AG04449 (cell line): ENCODE measurements at regions not wholly inside any gene's neighbourhood (a gene's known extent, or its start where the extent isn't known, plus 50 kb on each side); places are given as distances from the start of the nearest gene placed in this dataset.
A peak's percentile ranks its signal among the peaks of the same experiment; 100 is the strongest.

ENCODE experiments used
- CTCF ChIA-PET: fragments of 350-600 bp; formaldehyde crosslinking; extraction: SDS; loops from one replicate; lab custom pipeline; 2021; ENCODE audit warnings: antibody characterized with exemption; lab: Yijun Ruan, JAX
- POLR2A ChIA-PET: fragments of 400-600, 350-600 bp; formaldehyde crosslinking; extraction: SDS; loops from one replicate; lab custom pipeline; 2020; ENCODE audit warnings: antibody characterized with exemption, inconsistent platforms; lab: Yijun Ruan, JAX
- DNase-seq: peaks from one replicate; pipeline ENCODE4 v3.0.0-alpha.2; 2010; ENCODE audit warnings: low read depth, low spot score
- H3K4me3 ChIP-seq: 2 replicates; pipeline ENCODE4 v1.5.1; 2011; ENCODE audit warnings: low read depth, mild to moderate bottlenecking, control low read depth, low read length
- TF ChIP-seq, protein P1 (sequence below): IDR thresholded peaks from one replicate; pipeline ENCODE4 v1.5.1; 2011; ENCODE audit warnings: mild to moderate bottlenecking, moderate library complexity, low read length, control low read depth, inconsistent platforms; ENCODE audit not compliant: insufficient read depth; ENCODE audit errors: missing control alignments

GRCh38 chr16:85527042-85527766 lies 85.9 kb upstream of the GSE1 start:
- POLR2A ChIA-PET, result interaction anchor here (0.6 kb wide), 1 partner anchor 85 kb away, joined by 3 read pairs; no protein-coding TSS in a partner anchor
- CTCF ChIA-PET, result interaction anchor here (1.0 to 5.2 kb wide), 5 partner anchors 12 to 990 kb away, joined by 3 to 28 read pairs (median 3); no protein-coding TSS in a partner anchor
- no peak for DNase-seq

GRCh38 chr16:85527767-85528297 lies 85.3 kb upstream of the GSE1 start:
- ChIA-PET CTCF (interaction anchor here (1.0 to 5.2 kb wide), 9 partner anchors 8 to 990 kb away, joined by 3 to 28 read pairs (median 11); no protein-coding TSS in a partner anchor), POLR2A (interaction anchor here (0.6 kb wide), 1 partner anchor 84 kb away, joined by 3 read pairs; no protein-coding TSS in a partner anchor)
- no peak for DNase-seq
- TF ChIP-seq, protein P1, sequence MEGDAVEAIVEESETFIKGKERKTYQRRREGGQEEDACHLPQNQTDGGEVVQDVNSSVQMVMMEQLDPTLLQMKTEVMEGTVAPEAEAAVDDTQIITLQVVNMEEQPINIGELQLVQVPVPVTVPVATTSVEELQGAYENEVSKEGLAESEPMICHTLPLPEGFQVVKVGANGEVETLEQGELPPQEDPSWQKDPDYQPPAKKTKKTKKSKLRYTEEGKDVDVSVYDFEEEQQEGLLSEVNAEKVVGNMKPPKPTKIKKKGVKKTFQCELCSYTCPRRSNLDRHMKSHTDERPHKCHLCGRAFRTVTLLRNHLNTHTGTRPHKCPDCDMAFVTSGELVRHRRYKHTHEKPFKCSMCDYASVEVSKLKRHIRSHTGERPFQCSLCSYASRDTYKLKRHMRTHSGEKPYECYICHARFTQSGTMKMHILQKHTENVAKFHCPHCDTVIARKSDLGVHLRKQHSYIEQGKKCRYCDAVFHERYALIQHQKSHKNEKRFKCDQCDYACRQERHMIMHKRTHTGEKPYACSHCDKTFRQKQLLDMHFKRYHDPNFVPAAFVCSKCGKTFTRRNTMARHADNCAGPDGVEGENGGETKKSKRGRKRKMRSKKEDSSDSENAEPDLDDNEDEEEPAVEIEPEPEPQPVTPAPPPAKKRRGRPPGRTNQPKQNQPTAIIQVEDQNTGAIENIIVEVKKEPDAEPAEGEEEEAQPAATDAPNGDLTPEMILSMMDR, result no peak
- H3K4me3 ChIP-seq, result no peak overlapping the region

More at GRCh38 chr16:85527042-85527766, 85.9 kb upstream of the GSE1 start:
- TF ChIP-seq, protein P1, result no peak
- no peak overlapping the region for H3K4me3 ChIP-seq

DNA sequence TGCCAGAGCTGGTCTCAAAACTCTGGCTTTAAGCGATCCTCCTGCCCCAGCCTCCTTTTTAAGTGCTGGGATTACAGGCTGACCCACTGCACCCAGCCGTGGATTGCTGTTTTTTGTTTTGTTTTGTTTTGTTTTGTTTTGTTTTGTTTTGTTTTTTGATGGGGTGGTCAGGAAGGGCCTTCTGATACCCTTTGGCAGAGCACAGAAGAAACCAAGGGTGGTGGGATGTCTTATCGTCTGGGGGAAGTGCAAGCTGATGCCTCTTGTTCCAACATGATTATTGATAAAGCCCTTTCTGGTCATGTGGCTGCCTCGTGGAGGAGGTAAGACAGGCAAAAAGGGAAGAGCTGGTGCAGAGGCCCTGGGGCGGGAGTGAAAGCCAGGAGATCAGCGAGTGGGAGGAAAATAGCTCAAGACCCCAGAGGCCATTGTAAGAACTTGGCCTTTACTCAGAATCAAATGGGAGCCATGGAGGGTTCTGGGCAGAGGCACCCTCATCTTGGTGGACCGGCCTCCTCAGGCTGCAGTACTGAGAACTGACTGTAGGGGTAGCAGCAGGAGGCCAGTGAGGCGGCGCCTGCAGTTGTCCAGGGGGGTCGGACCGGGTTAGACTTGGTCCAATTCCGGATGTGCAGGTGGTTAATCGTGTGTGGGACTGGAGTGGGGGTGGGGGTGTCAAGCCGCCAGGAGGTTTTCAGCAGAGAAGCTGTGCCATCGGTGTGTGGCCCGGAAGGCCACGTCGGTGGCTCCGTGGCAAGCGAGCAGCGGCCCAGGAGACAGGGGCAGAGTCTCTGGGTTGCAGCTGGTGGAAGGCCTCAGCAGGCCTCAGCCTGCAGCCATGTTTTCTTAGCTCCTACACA lies 84.4 kb upstream of the GSE1 start:
- DNase-seq, result no peak
- ChIA-PET POLR2A (no interaction called here), CTCF (interaction anchor here (0.7 to 5.2 kb wide), 12 partner anchors 9 to 108 kb away, joined by 3 to 28 read pairs (median 6); no protein-coding TSS in a partner anchor)
- TF ChIP-seq, protein P1, result peak; percentile 29
- H3K4me3 ChIP-seq, result no peak overlapping the region

GRCh38 chr16:85529489-85530369 lies 83.4 kb upstream of the GSE1 start:
- ChIA-PET POLR2A (no interaction called here), CTCF (interaction anchor here (0.7 to 5.2 kb wide), 12 partner anchors 8 to 109 kb away, joined by 3 to 28 read pairs (median 6); no protein-coding TSS in a partner anchor)
- H3K4me3 ChIP-seq, result no peak overlapping the region
- TF ChIP-seq, protein P1, result no peak
- DNase-seq, result no peak

GRCh38 chr16:85530370-85530739 lies 82.8 kb upstream of the GSE1 start:
- ChIA-PET CTCF (interaction anchor here (1.2 to 5.2 kb wide), 6 partner anchors 7 to 110 kb away, joined by 3 to 28 read pairs (median 10); no protein-coding TSS in a partner anchor), POLR2A (no interaction called here)
- TF ChIP-seq, protein P1, result no peak
- H3K4me3 ChIP-seq, result no peak overlapping the region
- DNase-seq, result no peak
